HFFc6 (cell line): ENCODE measurements at regions not wholly inside any gene's neighbourhood (a gene's known extent, or its start where the extent isn't known, plus 50 kb on each side); places are given as distances from the start of the nearest gene placed in this dataset.

ENCODE experiments used
- DNase-seq: peaks from one replicate; pipeline ENCODE4 v3.0.0-alpha.2; 2018
- H3K27ac Mint-ChIP-seq: 2 replicates; pipeline ENCODE4 v1.8.0; 2020; ENCODE audit warnings: mild to moderate bottlenecking, mixed read lengths
- H3K27me3 Mint-ChIP-seq: 2 replicates; pipeline ENCODE4 v1.8.0; 2021; ENCODE audit warnings: mild to moderate bottlenecking, moderate library complexity, mixed read lengths; ENCODE audit not compliant: insufficient read depth
- H3K36me3 Mint-ChIP-seq: 2 replicates; pipeline ENCODE4 v1.8.0; 2021; ENCODE audit warnings: low read depth, mixed read lengths
- H3K4me1 Mint-ChIP-seq: 2 replicates; pipeline ENCODE4 v1.8.0; 2020; ENCODE audit warnings: low read depth, mixed read lengths
- H3K4me3 Mint-ChIP-seq: 2 replicates; pipeline ENCODE4 v1.8.0; 2020; ENCODE audit warnings: mild to moderate bottlenecking, moderate library complexity, mixed read lengths
- H3K9me3 Mint-ChIP-seq: 2 replicates; pipeline ENCODE4 v1.8.0; 2020; ENCODE audit warnings: mild to moderate bottlenecking, mixed read lengths
- TF ChIP-seq, protein P1 (sequence below): fragments of 200-600 bp; sonication (generic); IDR thresholded peaks from 2 replicates; pipeline ENCODE4 v1.5.0; 2021; ENCODE audit warnings: antibody characterized with exemption, mild to moderate bottlenecking

DNA sequence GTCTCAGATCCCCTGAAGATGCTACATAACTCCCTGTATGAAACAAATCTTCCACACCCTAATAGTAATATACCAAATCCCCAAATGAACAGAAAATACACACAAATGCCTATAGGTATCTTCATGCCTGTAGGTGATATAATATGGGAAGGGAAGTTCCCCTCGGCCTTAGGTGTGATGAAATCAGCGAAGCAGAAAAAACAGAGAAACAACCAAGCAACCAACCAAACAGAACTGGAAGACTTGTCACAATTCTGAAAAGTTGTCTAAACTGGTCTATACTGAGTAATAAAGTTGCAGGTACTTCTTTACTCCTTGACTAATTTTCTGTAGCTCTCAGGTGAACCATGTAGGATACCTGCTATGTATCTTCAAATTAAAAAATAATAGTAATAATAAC, 82.2 kb upstream of the SATB1 start:
- H3K27me3 Mint-ChIP-seq, result no peaks in the 10 kb centered on the region
- H3K4me3 Mint-ChIP-seq, result no peak overlapping the region
- H3K9me3 Mint-ChIP-seq, result peaks cover 37% of the 10 kb centered on the region
- TF ChIP-seq, protein P1, sequence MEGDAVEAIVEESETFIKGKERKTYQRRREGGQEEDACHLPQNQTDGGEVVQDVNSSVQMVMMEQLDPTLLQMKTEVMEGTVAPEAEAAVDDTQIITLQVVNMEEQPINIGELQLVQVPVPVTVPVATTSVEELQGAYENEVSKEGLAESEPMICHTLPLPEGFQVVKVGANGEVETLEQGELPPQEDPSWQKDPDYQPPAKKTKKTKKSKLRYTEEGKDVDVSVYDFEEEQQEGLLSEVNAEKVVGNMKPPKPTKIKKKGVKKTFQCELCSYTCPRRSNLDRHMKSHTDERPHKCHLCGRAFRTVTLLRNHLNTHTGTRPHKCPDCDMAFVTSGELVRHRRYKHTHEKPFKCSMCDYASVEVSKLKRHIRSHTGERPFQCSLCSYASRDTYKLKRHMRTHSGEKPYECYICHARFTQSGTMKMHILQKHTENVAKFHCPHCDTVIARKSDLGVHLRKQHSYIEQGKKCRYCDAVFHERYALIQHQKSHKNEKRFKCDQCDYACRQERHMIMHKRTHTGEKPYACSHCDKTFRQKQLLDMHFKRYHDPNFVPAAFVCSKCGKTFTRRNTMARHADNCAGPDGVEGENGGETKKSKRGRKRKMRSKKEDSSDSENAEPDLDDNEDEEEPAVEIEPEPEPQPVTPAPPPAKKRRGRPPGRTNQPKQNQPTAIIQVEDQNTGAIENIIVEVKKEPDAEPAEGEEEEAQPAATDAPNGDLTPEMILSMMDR, result no peak
- no peaks in the 10 kb centered on the region for H3K4me1 Mint-ChIP-seq
- no peak for DNase-seq
- no peaks in the 10 kb centered on the region; the same call in 1 of the 2 replicates for H3K36me3 Mint-ChIP-seq
- H3K27ac Mint-ChIP-seq, result no peak overlapping the region

GRCh38 chr3:18505056-18505455, 79.9 kb upstream of the SATB1 start:
- Mint-ChIP-seq H3K27ac (no peak overlapping the region), H3K4me1 (no peaks in the 10 kb centered on the region), H3K27me3 (no peaks in the 10 kb centered on the region), H3K4me3 (no peak overlapping the region), H3K9me3 (peaks cover 26% of the 10 kb centered on the region), H3K36me3 (no peaks in the 10 kb centered on the region; the same call in 1 of the 2 replicates)
- no peak for DNase-seq
- TF ChIP-seq, protein P1, result no peak

DNA sequence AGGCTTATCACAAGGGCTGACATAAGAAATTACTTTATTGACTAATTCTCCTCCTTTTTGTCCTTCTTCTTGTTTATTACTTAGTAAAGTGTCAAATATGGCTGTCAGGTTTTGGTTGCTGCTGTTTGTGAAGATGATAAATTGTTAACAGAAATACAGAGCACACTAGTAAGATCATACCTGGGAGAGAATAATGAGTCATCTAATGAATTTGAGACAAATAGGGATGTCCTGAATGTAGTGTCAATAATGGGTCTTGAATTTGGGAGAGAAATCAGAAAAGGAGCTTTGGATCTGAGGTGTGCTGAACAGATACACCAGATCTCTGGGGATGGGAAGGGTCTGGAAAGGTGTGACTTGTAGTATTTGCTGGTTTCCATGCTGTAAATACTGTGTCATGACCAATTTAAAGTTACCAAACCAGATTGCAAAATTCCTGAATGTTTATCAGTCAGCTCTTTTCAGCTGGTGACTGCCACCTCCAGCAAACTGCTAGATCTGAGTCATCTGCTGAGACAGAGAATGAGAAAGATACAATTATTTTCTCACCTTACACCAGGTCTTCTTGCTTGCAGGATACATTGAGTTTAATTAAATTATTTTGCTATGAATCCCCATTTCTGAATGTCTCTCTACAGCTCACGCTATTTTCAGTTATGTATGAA, 76.7 kb upstream of the SATB1 start:
- Mint-ChIP-seq H3K27me3 (no peaks in the 10 kb centered on the region; the same call in 1 of the 2 replicates), H3K9me3 (peaks cover 21% of the 10 kb centered on the region), H3K27ac (no peak overlapping the region), H3K4me3 (no peak overlapping the region), H3K36me3 (no peaks in the 10 kb centered on the region), H3K4me1 (no peaks in the 10 kb centered on the region)
- DNase-seq, result no peak
- TF ChIP-seq, protein P1, result no peak

GRCh38 chr3:18500322-18500721, 75.2 kb upstream of the SATB1 start:
- Mint-ChIP-seq H3K36me3 (no peaks in the 10 kb centered on the region), H3K9me3 (peaks cover 20% of the 10 kb centered on the region), H3K4me1 (no peaks in the 10 kb centered on the region), H3K4me3 (no peak overlapping the region), H3K27ac (no peak overlapping the region), H3K27me3 (no peaks in the 10 kb centered on the region; the same call in 1 of the 2 replicates)
- no peak for DNase-seq
- TF ChIP-seq, protein P1, result no peak

DNA sequence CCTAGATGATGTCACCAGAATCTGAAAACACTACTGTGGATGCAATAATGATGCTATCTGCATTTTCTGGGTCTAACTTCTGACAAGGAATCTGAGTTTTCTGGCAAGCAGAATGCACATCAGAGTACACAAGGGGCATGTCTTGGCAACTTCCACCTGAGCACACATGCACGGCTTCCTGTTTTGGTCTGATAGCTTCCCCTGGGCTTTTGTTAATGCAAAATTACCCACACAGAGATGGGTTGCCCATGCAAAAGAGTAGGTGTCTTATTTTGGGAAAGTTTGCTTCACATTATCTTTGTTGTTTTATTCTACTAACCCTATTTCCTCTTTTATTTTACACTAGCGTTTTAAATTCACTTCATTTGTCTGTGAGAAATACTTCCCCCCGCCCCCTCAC, 74.2 kb upstream of the SATB1 start:
- no peak overlapping the region for H3K27ac Mint-ChIP-seq
- TF ChIP-seq, protein P1, result no peak
- no peak for DNase-seq
- H3K36me3 Mint-ChIP-seq, result no peaks in the 10 kb centered on the region
- H3K27me3 Mint-ChIP-seq, result no peaks in the 10 kb centered on the region; the same call in 1 of the 2 replicates
- H3K4me3 Mint-ChIP-seq, result no peak overlapping the region
- peaks cover 29% of the 10 kb centered on the region for H3K9me3 Mint-ChIP-seq
- no peaks in the 10 kb centered on the region for H3K4me1 Mint-ChIP-seq
